Natural killer cell (primary cell): ENCODE measurements at regions not wholly inside any gene's neighbourhood (a gene's known extent, or its start where the extent isn't known, plus 50 kb on each side); places are given as distances from the start of the nearest gene placed in this dataset.

Experiments used
- ATAC-seq, 3 donors: fragments of 150-1000 bp in 2 of 3; fragments of 200-7000 bp in 1 of 3; cut with Tn5 transposase; 1 replicate in 1 of 3; 2 replicates in 2 of 3; pipeline ENCODE4 v1.10.0; 2021; ENCODE audit warnings: mild to moderate bottlenecking in 2 of 3, moderate library complexity in 2 of 3
- DNase-seq, 2 donors: peaks; one replicate each; pipeline versions ENCODE4 v3.0.0 to v3.0.0-alpha.2; 2013 to 2021; ENCODE audit warnings: mixed read lengths in 1 of 2
- H3K27ac ChIP-seq: one replicate; pipeline ENCODE4 v1.5.1; 2013; ENCODE audit warnings: mild to moderate bottlenecking, low read length
- H3K27me3 ChIP-seq: one replicate; pipeline ENCODE4 v1.6.1; 2013; ENCODE audit warnings: low read length; ENCODE audit not compliant: control insufficient read depth, insufficient read depth
- H3K36me3 ChIP-seq: one replicate; pipeline ENCODE4 v1.6.1; 2013; ENCODE audit warnings: low read length; ENCODE audit not compliant: control insufficient read depth, insufficient read depth
- H3K4me1 ChIP-seq: one replicate; pipeline ENCODE4 v1.6.1; 2013; ENCODE audit warnings: low read length; ENCODE audit not compliant: control insufficient read depth, insufficient read depth
- H3K4me3 ChIP-seq: one replicate; pipeline ENCODE4 v1.5.1; 2013; ENCODE audit warnings: low read length
- H3K9me3 ChIP-seq: one replicate; pipeline ENCODE4 v1.6.1; 2013; ENCODE audit warnings: low read length; ENCODE audit not compliant: control insufficient read depth, insufficient read depth
- H3K27ac Mint-ChIP-seq, 2 donors: one replicate each; pipeline ENCODE4 v1.8.0; 2022; ENCODE audit warnings: mild to moderate bottlenecking in 2 of 2, mixed read lengths in 2 of 2, moderate library complexity in 1 of 2
- H3K27me3 Mint-ChIP-seq, 2 donors: one replicate each; pipeline ENCODE4 v1.8.0; 2022; ENCODE audit warnings: low read depth in 2 of 2, mixed read lengths in 2 of 2
- H3K36me3 Mint-ChIP-seq: one replicate; pipeline ENCODE4 v1.8.0; 2022; ENCODE audit warnings: mixed read lengths
- H3K4me1 Mint-ChIP-seq, 2 donors: one replicate each; pipeline ENCODE4 v1.8.0; 2022; ENCODE audit warnings: mixed read lengths in 2 of 2
- H3K4me3 Mint-ChIP-seq: one replicate; pipeline ENCODE4 v1.8.0; 2022; ENCODE audit warnings: mild to moderate bottlenecking, moderate library complexity, mixed read lengths
- H3K9me3 Mint-ChIP-seq, 2 donors: one replicate each; pipeline ENCODE4 v1.8.0; 2022; ENCODE audit warnings: mixed read lengths in 2 of 2
- CTCF ChIP-seq: fragments of 200-600 bp; IDR thresholded peaks from one replicate; pipeline ENCODE4 v1.8.0; 2022; ENCODE audit warnings: antibody characterized with exemption
- WGBS: methylation state at CpG from one replicate; pipeline ENCODE4 v1.1.7; 2013; ENCODE audit warnings: missing lambda C conversion rate; ENCODE audit not compliant: insufficient coverage; 5-methylcytosine and 5-hydroxymethylcytosine counted together
- intact Hi-C: fragments of 100-400 bp; cut with micrococcal nuclease; formaldehyde crosslinking; loops from one replicate; pipeline ENCODE4 v1.14.2; 2022

DNA sequence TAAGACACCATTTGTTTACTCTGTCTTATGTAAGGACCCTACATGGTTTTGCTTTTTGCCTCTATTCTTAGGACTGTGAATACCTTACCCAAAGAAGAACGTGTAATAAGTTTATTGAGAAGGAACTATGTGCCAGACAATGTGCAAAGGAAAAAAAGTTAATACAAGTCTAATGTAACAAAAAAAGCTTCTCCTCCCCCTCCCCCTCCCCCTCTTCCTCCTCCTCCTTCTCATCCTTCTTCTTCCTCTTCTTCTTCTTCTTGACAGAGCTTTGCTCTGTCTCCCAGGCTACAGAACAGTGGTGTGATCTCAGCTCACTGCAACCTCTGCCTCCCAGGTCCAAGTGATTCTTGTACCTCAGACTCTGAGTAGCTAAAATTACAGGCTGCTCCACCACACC lies 50.9 kb upstream of the MITF start:
- intact Hi-C loops = no loop called here
- ATAC-seq = no peak
- no peak overlapping the region for H3K27ac ChIP-seq

GRCh38 chr3:69687641-69688040 lies 51.6 kb upstream of the MITF start:
- no peaks in the 10 kb centered on the region for H3K9me3 ChIP-seq
- WGBS = 85% methylated on average over 5 of the region's 5 CpGs
- DNase-seq (no peak), ATAC-seq (no peak)
- Mint-ChIP-seq H3K27me3 (peaks cover 0 to 6% of the 10 kb centered on the region in 2 donors), H3K9me3 (no peaks in the 10 kb centered on the region), H3K27ac (no peak overlapping the region), H3K4me3 (no peak overlapping the region), H3K36me3 (no peaks in the 10 kb centered on the region), H3K4me1 (no peaks in the 10 kb centered on the region)
- H3K4me1 ChIP-seq = no peaks in the 10 kb centered on the region
- no peaks in the 10 kb centered on the region for H3K27me3 ChIP-seq
- no peak overlapping the region for H3K27ac ChIP-seq
- intact Hi-C loops = no loop called here
- no peaks in the 10 kb centered on the region for H3K36me3 ChIP-seq
- no peak for TF ChIP-seq CTCF
- H3K4me3 ChIP-seq = no peak overlapping the region

More for the DNA sequence above, 50.9 kb upstream of the MITF start:
- DNase-seq = no peak
- Mint-ChIP-seq H3K27me3 (peaks cover 0 to 6% of the 10 kb centered on the region in 2 donors), H3K9me3 (no peaks in the 10 kb centered on the region), H3K36me3 (no peaks in the 10 kb centered on the region), H3K4me1 (no peaks in the 10 kb centered on the region), H3K4me3 (no peak overlapping the region), H3K27ac (no peak overlapping the region)
- Histone ChIP-seq H3K36me3 (no peaks in the 10 kb centered on the region), H3K4me3 (no peak overlapping the region), H3K4me1 (no peaks in the 10 kb centered on the region), H3K27me3 (no peaks in the 10 kb centered on the region), H3K9me3 (no peaks in the 10 kb centered on the region)
- no peak for TF ChIP-seq CTCF
- no CpG with 5 or more reads among the region's 1 CpG for WGBS

DNA sequence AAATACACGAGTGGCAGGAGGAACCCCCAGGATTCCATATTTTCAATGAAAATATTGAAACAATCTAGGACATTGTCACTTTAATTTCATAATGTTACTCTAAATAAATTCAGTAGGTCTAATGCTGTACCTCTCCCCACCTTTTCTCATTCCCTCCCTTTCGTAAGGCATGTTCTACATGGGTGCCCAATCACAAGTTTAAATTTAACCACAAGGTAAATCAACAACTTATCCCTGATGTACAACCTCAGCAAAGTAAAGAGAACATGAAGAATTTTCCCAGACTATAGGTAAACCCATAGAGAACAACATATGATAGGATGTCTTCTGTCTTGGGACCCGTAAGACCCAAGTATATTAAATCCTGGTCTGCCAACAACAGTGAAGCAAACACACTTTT lies 53.2 kb upstream of the MITF start:
- no peak overlapping the region for H3K27ac Mint-ChIP-seq
- H3K27ac ChIP-seq = no peak overlapping the region
- no peak for ATAC-seq
- H3K4me3 Mint-ChIP-seq = no peak overlapping the region
- H3K4me1 ChIP-seq = no peaks in the 10 kb centered on the region
- no peak for DNase-seq
- H3K36me3 ChIP-seq = no peaks in the 10 kb centered on the region
- H3K9me3 ChIP-seq = no peaks in the 10 kb centered on the region
- H3K4me3 ChIP-seq = no peak overlapping the region
- intact Hi-C loops = no loop called here
- H3K9me3 Mint-ChIP-seq = no peaks in the 10 kb centered on the region
- WGBS = 88% methylated on average over 3 of the region's 3 CpGs
- no peaks in the 10 kb centered on the region for H3K4me1 Mint-ChIP-seq
- no peaks in the 10 kb centered on the region for H3K36me3 Mint-ChIP-seq
- TF ChIP-seq CTCF = no peak
- H3K27me3 ChIP-seq = no peaks in the 10 kb centered on the region
- H3K27me3 Mint-ChIP-seq = peaks cover 0 to 6% of the 10 kb centered on the region in 2 donors

DNA sequence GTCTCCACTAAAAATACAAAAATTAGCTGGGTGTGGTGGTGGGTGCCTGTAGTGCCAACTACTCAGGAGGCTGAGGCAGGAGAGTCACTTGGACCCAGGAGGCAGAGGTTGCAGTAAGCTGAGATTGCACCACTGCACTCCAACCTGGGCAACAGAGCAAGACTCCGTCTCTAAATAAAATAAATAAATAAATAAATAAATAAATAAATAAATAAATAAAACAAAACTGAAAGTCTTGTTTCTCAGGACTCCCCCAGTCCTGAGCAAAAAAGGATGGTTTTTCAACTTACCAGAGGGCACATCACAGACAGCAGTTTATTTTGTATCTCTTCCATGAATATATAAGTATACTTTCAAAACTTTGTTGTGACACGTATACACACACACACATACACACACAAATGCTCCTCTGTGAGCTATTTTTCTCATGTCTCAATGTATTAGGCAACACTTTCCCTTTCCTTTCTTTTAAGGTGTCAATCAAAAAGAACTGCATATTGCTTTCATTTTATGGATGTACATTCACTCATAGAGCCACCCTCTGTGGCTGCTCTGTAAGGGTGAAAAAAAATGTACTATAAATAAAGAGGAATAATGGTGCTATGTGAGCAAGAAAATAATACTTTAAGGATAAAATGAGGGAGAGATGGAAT lies 54.8 kb upstream of the MITF start:
- H3K36me3 ChIP-seq = no peaks in the 10 kb centered on the region
- no peak overlapping the region for H3K27ac ChIP-seq
- no peaks in the 10 kb centered on the region for H3K9me3 ChIP-seq
- no peaks in the 10 kb centered on the region for H3K27me3 Mint-ChIP-seq
- no peaks in the 10 kb centered on the region for H3K4me1 Mint-ChIP-seq
- no peak overlapping the region for H3K27ac Mint-ChIP-seq
- H3K4me3 ChIP-seq = no peak overlapping the region
- no peak overlapping the region for H3K4me3 Mint-ChIP-seq
- no peaks in the 10 kb centered on the region for H3K36me3 Mint-ChIP-seq
- no peaks in the 10 kb centered on the region for H3K9me3 Mint-ChIP-seq
- DNase-seq (no peak), ATAC-seq (no peak)
- H3K27me3 ChIP-seq = no peaks in the 10 kb centered on the region
- no peaks in the 10 kb centered on the region for H3K4me1 ChIP-seq
- TF ChIP-seq CTCF = no peak
- 100% methylated on average over 1 of the region's 2 CpGs for WGBS
- intact Hi-C loops = no loop called here
